Endothelial cell of umbilical vein (primary cell): ENCODE measurements at regions not wholly inside any gene's neighbourhood (a gene's known extent, or its start where the extent isn't known, plus 50 kb on each side); places are given as distances from the start of the nearest gene placed in this dataset.

ENCODE experiments used
- BruUV-seq: library from RNA; stranded (reverse); fragments of 400-500 nt; replicated peaks from 2 replicates; lab custom pipeline; 2021; lab: Mats Ljungman, UMichigan
- CTCF ChIA-PET: fragments of 300-600, 350-600 bp; sonication (Branson Sonifier 250); formaldehyde crosslinking; loops from one replicate; lab custom pipeline; 2021; ENCODE audit warnings: antibody characterized with exemption, inconsistent platforms; lab: Charles Lee
- POLR2A ChIA-PET: fragments of 300-600, 350-600 bp; sonication (Branson Sonifier 250); formaldehyde crosslinking; loops from one replicate; lab custom pipeline; 2021; ENCODE audit warnings: antibody characterized with exemption, inconsistent platforms; lab: Charles Lee
- DNase-seq: peaks from one replicate; pipeline ENCODE4 v3.0.0-alpha.2; 2011; ENCODE audit warnings: low read depth, low spot score
- FAIRE-seq: peaks from 2 replicates; lab custom pipeline; 2011; peaks lifted over from hg19 to GRCh38; lab: Jason Lieb, UNC
- H2AFZ ChIP-seq: 2 replicates; pipeline ENCODE4 v1.6.0; 2012; ENCODE audit warnings: low read depth, low read length, control low read depth, inconsistent platforms
- H3K27ac ChIP-seq: 2 replicates; pipeline ENCODE4 v1.5.1; 2011; ENCODE audit warnings: low read depth, mild to moderate bottlenecking, control low read depth, low read length, moderate library complexity; ENCODE audit not compliant: insufficient read depth
- H3K27me3 ChIP-seq, 2 experiments: 2 replicates each; pipeline versions ENCODE4 v1.6.0 to v1.6.1; 2011; ENCODE audit warnings: low read length in 2 of 2, mixed read lengths in 1 of 2; ENCODE audit not compliant: control insufficient read depth in 2 of 2, insufficient read depth in 2 of 2
- H3K36me3 ChIP-seq, 2 experiments: 2 replicates in 1 of 2; 3 replicates in 1 of 2; pipeline ENCODE4 v1.5.1; 2011; ENCODE audit warnings: low read length in 2 of 2, mild to moderate bottlenecking in 1 of 2, moderate library complexity in 1 of 2; ENCODE audit not compliant: control insufficient read depth in 2 of 2, insufficient read depth in 2 of 2; ENCODE audit errors: extremely low read depth in 1 of 2
- H3K4me1 ChIP-seq: 3 replicates; pipeline ENCODE4 v1.5.1; 2011; ENCODE audit warnings: mild to moderate bottlenecking, low read length; ENCODE audit not compliant: control insufficient read depth, insufficient read depth; ENCODE audit errors: extremely low read depth
- H3K4me2 ChIP-seq: 2 replicates; pipeline ENCODE4 v1.6.1; 2011; ENCODE audit warnings: low read length, control low read depth, mixed read lengths; ENCODE audit not compliant: insufficient read depth
- H3K4me3 ChIP-seq, 3 experiments: fragments of 200-600 bp in 1 of 3; sonication (generic), shearing (Covaris generic) in 1 of 3; replicated peaks in 1 of 3; 2 replicates each; pipeline ENCODE4 v1.5.1; 2011 to 2016; ENCODE audit warnings: control low read depth in 3 of 3, low read length in 3 of 3, mild to moderate bottlenecking in 2 of 3, inconsistent platforms in 1 of 3, low read depth in 1 of 3, moderate library complexity in 1 of 3; ENCODE audit not compliant: insufficient read depth in 1 of 3
- H3K79me2 ChIP-seq: 2 replicates; pipeline ENCODE4 v1.6.0; 2012; ENCODE audit warnings: low read length, inconsistent platforms; ENCODE audit not compliant: control insufficient read depth, insufficient read depth
- H3K9ac ChIP-seq: replicated peaks from 2 replicates; pipeline ENCODE3; 2011; ENCODE audit warnings: low read length, control low read depth; ENCODE audit not compliant: insufficient read depth; ENCODE audit errors: extremely low read depth
- H3K9me1 ChIP-seq: replicated peaks from 3 replicates; pipeline ENCODE4 v1.6.0; 2011; ENCODE audit warnings: mild to moderate bottlenecking, low read length; ENCODE audit not compliant: control insufficient read depth, insufficient read depth; ENCODE audit errors: extremely low read depth
- H3K9me3 ChIP-seq: replicated peaks from 2 replicates; pipeline ENCODE4 v1.5.1; 2012; ENCODE audit warnings: low read length, inconsistent platforms; ENCODE audit not compliant: control insufficient read depth, insufficient read depth
- H4K20me1 ChIP-seq: replicated peaks from 2 replicates; pipeline ENCODE3; 2011; ENCODE audit warnings: mild to moderate bottlenecking, low read length; ENCODE audit not compliant: control insufficient read depth, insufficient read depth; ENCODE audit errors: extremely low read depth
- CTCF ChIP-seq, 2 donors: IDR thresholded peaks; 1 replicate in 1 of 2; 2 replicates in 1 of 2; pipeline ENCODE4 v1.5.1; 2011; ENCODE audit warnings: low read length in 2 of 2, mild to moderate bottlenecking in 2 of 2, moderate library complexity in 2 of 2, control low read depth in 1 of 2, inconsistent platforms in 1 of 2, low read depth in 1 of 2; ENCODE audit not compliant: insufficient read depth in 1 of 2; ENCODE audit errors: extremely low read depth in 1 of 2
- EZH2 ChIP-seq: IDR thresholded peaks from 2 replicates; pipeline ENCODE4 v1.6.1; 2012; ENCODE audit warnings: borderline replicate concordance, low read depth, mild to moderate bottlenecking, moderate library complexity, low read length, inconsistent platforms; ENCODE audit not compliant: severe bottlenecking
- FOS ChIP-seq: IDR thresholded peaks from 2 replicates; pipeline ENCODE4 v1.6.1; 2011; ENCODE audit warnings: mild to moderate bottlenecking, low read length, moderate library complexity, borderline replicate concordance; ENCODE audit not compliant: insufficient read depth
- GATA2 ChIP-seq: IDR thresholded peaks from 2 replicates; pipeline ENCODE4 v1.7.0; 2011; ENCODE audit warnings: low read depth, mild to moderate bottlenecking, moderate library complexity, mixed read lengths, low read length; ENCODE audit not compliant: insufficient read length, insufficient read depth
- MYC ChIP-seq: IDR thresholded peaks from one replicate; pipeline ENCODE4 v1.6.1; 2011; ENCODE audit warnings: mild to moderate bottlenecking, low read depth, low read length
- POLR2AphosphoS5 ChIP-seq: IDR thresholded peaks from 2 replicates; pipeline ENCODE4 v1.6.1; 2012; ENCODE audit warnings: low read depth, mild to moderate bottlenecking, control low read depth, low read length, moderate library complexity; ENCODE audit not compliant: insufficient read depth
- dilution Hi-C: fragments of 300-500 bp; cut with MboI; formaldehyde crosslinking; loops from one replicate; pipeline ENCODE4 v1.15.0; 2019; ENCODE audit warnings: low sequenced_read_pairs; ENCODE audit not compliant: extremely low pct_ligation_motif_present
- intact Hi-C: fragments of 100-400 bp; cut with micrococcal nuclease; formaldehyde crosslinking; loops from one replicate; pipeline ENCODE4 v1.10.0; 2022

- no peaks in the 10 kb centered on the region for H3K9me3 ChIP-seq
- H2AFZ ChIP-seq, result no peak overlapping the region
- H3K27ac ChIP-seq, result no peak overlapping the region
- CTCF ChIA-PET, result no interaction called here
- FAIRE-seq (no peak), DNase-seq (no peak)
- no TSS peak for BruUV-seq
- H3K79me2 ChIP-seq, result no peaks in the 10 kb centered on the region
- no peaks in the 10 kb centered on the region for H3K9me1 ChIP-seq
- H3K9ac ChIP-seq, result no peak overlapping the region
- H3K27me3 ChIP-seq, result no peaks in the 10 kb centered on the region
- dilution Hi-C loops (no loop called here), intact Hi-C loops (no loop called here)
- H3K4me1 ChIP-seq, result no peaks in the 10 kb centered on the region
- no peak overlapping the region for H3K4me3 ChIP-seq
- TF ChIP-seq EZH2 (no peak), POLR2AphosphoS5 (no peak), FOS (no peak), CTCF (IDR thresholded peaks at IDR 0.05; ENCODE audit: extremely low read depth in 1 of 2, insufficient read depth in 1 of 2, low read depth in 1 of 2, low read length in 2 of 2) (no peak), GATA2 (no peak), MYC (no peak)
- H4K20me1 ChIP-seq, result no peaks in the 10 kb centered on the region
- POLR2A ChIA-PET, result no interaction called here
- H3K36me3 ChIP-seq, result peaks cover 0 to 5% of the 10 kb centered on the region in 2 experiments
- no peak overlapping the region for H3K4me2 ChIP-seq
These were observed 891.1 kb downstream of the USP25 start for GRCh38 chr21:16620786-16621320.
